Stimulated activated CD4-positive, alpha-beta T cell treated with anti-CD3 and anti-CD28 coated beads, TNF-alpha, amount 100 ng/mL, for 24 hours (primary cell): ENCODE measurements at regions not wholly inside any gene's neighbourhood (a gene's known extent, or its start where the extent isn't known, plus 50 kb on each side); places are given as distances from the start of the nearest gene placed in this dataset.

ENCODE experiments used
- DNase-seq, 3 experiments: peaks; one replicate each; pipeline ENCODE4 v3.0.0-alpha.2; 2020; ENCODE audit warnings: low read depth in 3 of 3

DNA sequence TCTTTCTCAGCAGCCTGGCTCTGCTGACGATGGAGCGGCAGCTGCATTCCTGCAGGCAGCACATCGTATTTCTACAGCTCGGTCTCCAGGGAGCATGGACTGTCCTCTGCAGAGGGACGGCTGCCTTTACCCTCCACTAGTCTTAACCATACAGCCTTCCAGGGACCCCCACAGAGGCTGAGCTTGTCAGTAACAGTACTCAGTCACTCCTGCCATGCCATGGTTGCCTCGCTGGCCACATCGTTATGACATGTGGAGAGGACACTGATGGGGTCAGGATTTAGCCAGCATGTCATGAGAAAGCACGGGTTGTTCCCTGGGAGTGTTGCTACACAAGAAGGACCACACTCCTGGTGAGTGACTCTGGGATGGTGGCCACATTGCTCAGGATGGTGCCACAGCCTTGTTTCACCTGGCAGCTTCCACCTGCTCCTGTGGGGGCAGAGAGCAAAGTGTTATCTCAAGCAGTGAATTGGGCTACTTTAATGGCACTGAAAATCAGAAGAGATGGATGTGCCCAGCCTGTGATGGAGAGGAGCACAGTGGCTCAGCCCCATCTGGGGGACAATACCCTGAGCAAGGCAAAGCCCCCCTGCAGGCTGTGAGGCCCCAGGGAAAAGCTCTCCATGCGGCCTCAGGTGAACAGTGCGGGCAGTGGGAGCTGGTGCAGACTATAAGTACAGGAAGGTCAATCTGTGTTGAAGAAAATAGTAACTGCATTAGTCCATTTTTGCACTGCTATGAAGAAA lies 443.9 kb downstream of the TCERG1L start:
- no peak for DNase-seq

DNA sequence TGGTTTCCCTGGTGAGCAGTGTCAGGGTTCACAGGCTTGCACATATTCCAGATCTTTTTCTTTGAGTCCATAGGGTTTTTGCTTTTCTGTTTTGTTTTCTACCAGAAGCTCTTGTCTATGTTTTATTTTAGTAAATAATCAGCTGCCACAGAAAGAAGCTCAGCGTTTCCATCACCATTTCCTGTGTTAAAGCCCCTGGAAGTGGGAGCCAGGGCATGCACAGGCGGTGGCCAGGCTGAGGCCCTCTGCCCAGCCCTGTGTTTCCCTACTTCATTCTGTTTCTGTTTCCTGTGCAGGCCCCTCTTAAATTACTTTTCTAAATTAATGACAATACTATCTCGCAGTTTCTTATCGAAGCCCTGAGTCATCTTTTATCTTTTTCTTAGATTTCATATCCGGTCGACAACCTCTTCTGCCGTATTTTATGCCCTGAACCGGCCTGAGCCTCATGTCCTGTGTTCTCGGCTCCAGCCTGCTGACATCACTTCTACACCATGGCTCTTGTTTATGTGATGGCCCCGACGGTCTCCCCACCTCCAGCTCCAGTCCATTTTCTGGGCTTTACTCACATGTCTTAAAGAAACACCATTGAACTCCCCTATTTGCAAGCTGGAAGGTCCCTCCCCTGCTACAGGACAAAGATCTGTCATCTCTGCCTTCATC lies 442.2 kb downstream of the TCERG1L start:
- DNase-seq = no peak

DNA sequence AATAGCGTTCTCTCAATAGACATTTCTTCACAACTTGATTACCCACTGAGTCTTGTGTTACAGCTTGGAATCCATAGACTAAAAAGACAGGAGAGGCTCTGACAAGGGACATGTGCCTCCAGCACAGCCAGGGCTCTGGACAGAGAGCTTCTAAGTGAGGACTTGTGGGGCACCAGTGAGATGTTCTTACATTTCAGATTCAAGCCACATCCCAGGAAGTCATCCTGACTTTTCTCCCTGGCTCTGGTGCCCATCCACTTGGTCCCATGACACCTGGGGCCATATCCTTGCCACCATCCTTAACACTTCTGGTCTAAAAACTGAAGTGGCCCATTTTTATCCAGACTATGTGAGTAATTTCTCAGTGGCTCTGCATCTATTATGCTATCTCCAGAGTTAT lies 440.1 kb downstream of the TCERG1L start:
- DNase-seq = no peak

DNA sequence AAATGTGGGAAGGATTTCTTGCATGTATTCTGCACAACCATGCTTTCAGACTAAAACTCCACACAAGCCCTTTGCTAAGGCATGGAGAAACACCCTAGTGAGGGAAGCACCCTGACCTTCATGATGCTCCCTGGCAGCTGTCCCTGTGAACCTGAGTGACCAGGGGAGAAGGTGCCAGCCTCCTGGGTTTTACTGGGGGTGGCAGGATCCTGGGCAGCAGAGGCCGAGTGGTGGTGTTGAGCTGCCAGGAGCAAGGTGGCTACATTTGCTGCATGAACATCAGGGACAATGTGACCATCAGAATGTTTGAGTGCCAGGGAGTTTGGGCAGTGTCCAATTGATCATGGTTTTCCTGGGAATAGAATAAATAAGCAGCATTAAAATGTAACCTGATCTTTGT lies 437.9 kb downstream of the TCERG1L start:
- no peak for DNase-seq

DNA sequence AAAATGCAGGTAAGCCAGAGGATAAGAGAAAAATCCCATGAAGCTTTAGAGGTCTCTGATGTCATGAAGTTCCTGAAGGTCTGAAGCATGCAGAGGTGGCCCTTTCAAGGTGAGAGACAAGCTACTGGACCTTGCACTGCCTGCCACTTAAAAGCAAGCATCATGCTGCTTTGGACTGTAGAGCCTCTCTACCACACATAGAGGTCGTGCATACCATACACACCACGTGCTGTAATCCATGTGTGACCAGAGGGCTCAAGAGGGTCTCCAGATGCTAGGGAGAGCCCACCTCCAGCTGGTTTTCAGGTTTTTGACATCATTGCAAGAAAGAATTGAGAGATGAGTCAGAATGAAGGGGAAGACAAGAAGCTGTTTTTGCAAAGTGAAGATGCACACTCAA lies 436.4 kb downstream of the TCERG1L start:
- no peak for DNase-seq

DNA sequence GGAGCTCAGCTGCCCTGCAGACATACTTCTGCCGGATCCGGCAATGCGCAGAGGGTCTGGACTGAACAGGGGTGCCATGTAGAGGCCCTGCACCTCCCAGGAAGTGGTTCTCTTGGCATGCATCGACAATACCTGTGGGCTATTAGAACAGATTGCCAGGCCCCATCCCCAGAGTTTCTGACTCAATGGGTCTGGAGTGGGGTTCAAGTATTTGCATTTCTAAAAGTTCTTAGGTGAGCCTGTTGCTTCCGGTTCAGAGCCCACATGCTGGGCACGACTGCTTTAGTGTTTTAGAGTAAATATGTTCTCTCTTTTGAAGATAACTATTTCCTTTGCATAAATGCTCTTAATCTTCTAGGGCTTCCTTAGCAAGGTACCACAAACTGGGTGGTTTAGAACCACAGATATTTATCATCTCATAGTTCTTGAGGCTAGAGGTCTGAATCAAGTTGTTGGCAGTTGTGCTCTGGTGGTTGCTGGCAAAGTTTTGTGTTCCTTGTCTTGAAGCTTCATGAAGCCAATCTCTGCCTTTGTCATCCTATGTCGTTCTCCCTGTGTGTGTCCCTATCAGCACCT lies 435.5 kb downstream of the TCERG1L start:
- no peak for DNase-seq

DNA sequence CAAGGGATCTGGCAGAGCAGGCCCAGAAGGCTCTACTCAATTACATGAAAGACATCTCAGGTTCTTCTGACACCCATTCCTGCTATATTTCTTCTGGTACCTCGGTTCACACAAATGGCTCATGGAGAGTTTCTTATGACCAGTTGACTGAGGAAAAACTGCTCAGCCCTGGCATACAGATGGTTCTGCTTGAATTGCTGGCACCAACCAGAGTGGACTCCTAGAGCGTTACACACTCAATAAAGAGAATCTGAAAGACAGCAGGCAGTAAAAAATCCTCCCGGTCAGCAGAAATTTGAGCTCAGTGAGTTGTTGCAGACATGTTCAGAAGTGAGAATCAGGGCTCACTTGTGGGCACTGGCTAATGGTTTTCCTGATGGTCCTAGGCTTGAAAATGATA lies 434.4 kb downstream of the TCERG1L start:
- DNase-seq = no peak

DNA sequence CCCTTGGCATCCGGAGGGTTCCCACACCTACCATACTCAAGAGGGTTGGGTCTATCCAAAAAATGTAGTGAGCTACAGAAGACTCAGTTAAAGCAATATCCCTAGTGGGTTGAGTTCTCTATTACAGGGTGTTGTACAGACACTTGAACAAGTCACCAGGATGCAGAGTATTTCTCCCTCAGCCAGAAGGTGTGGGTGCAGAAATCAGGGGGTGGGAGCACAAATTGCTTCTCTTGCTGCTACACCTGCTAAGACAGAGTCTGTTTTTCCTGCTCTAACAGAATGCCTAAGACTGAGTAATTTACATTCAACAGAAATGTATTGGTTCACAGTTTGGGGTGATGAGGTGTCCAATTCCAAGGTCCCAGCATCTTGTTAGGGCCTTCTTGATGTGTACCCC lies 433.4 kb downstream of the TCERG1L start:
- no peak for DNase-seq

DNA sequence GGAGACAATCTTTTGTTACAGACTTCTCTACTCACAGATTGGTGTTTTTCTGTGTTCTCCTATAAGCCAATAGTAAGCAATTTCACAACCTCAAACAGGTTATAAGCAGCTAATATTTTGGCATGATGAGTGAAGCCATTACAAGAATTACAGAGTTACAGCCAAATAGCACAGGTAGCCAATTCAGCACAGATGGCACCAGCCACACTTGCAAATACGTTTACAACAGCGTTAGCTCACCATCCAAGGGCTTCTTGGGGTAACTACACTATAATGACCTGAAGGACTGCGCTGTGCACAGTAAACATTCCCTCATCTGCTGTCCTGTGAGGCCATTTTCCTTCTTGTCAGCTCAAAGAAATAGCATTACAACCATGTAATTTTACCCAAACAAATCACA lies 428.6 kb downstream of the TCERG1L start:
- no peak for DNase-seq

DNA sequence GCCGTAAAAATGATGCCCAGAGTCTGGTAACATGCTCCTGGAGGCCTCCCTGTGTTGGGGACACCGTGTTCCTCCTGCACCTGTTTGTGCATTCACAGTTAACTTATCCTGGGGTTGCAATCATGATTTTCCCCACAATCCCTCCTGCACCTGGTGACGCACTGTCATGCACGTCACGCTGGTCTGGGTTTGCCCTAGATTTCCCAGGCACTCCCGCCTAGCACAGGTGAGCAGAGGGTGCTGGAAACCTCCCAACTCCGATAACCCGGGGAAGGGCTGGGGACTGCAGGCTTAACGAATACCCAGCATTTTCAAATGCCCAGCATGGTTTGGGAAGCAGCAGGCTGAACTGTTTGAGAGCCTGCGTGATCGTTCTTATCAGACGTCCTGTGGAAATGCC lies 427.1 kb downstream of the TCERG1L start:
- DNase-seq = no peak

DNA sequence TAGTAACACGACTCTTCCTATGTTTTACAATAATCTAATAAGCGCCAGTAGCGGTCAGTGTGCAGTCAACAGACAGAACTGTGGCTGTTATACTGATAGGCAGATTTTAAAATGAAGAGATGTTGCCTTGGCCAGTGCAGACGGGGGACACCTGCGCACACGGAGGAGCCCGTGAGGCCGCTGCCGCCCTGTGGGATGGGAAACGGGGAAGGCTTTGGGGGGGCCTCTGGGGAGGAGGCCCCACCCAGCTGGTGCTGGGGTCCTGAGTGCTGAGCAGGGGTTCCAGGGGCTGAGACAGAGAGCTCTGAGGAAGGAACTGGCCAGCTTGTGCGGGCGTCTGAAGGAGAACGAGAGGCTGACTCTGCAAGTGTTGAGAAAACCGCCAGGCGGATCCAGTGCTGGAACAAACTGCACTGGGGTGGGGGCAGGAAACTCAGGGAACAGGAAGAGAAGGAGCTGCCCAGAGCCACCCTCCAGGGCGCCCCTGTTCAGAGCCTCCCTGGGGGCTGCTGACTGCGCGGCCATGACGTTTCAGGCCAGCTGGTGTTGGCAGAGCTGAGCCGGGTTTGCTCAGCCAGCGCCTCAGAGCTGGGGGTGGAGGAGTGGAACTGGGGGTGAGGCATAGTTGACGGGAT lies 426.4 kb downstream of the TCERG1L start:
- DNase-seq = no peak

DNA sequence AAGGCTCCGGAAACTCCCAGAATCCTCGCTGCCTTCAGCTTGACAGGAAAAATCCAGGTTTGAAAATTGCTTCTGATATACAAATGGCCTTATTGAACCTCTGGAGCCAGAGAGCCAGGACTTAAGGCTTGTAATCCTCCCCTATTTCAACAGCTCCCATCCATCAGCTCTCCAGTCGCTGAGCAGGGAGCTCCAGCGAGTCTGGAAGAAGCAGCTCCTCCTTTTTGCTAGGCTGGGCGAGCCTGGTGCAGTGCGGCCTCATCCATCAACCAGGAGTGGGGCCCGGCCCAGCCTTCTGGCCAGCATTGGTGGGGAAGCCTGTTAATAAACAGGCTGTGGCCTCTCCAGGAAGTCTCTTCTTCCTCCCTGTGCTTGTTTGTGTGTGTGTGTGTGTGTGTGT lies 424.4 kb downstream of the TCERG1L start:
- no peak for DNase-seq

DNA sequence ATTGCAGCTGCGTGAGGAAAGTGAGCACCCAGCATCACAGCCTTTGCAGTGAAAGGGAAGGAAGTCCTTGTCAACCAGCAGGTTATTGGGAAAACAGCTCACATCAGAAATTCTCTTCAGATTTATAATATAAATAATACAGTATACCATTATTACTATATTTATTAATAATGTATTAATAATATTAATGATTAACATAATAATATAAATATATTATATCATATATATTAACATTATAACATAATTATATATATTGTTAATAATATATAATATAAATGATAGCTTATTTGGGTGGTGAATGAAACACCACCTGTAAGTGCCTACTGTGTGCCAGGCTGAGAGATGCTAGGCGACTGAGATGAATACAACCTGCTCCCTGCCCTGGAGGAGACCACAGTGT lies 423.0 kb downstream of the TCERG1L start:
- no peak for DNase-seq

DNA sequence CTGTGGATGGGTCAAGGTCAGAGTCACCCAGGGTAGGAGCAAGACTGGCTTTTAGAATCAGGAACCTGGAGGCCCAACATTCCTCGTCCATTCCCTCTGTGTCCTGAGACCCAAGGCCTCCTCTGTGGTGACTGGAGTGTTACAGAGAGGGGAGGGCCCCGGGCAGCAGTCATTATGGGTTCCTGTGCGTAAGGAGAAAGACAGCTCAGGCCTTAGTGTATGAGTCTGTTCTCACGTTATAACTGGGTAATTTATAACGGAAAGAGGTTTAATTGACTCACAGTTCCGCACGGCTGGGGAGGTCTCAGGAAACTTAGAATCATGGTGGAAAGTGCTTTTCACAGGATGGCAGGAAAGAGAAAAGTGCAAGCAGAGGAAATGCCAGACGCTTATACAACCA lies 422.3 kb downstream of the TCERG1L start:
- DNase-seq = no peak

DNA sequence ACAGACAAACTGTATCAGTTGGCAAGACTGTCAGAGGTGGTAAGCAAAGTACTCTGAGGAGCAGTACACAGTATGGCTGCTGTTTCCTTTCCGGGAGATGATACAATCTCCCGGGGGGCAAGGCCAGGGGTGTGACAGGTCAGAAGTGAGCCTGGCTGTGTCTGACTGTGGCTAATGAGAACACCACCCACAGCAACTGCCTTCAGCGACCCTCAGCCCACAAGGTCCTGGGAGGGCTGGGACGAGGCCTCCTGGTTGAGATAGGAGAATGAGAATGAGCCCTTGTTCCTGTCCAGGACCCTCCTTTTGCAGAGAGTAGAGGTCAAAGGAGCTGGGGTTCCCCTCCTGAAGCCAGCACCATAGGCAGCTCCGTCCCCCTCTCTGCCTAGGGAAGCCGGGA lies 421.7 kb downstream of the TCERG1L start:
- DNase-seq = no peak

DNA sequence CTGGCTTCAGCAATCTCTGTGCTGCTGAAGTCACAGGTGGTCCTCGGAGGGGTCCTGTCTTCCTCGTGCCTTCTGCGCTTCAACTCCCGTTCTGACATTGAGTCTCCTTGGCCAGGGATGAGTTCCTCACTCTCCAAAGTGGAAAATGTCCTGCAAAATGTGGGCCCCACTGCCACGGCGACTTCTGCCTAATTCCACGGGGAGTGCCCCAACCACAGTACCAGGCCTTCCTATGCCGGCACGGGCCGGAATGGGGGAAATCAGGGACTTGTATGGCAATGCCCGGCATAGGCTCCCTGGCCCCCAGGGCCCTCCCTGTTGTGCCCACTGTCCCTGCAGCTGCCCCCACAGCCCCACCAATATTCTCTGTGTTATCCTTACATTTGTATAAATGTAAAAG lies 420.5 kb downstream of the TCERG1L start:
- no peak for DNase-seq

DNA sequence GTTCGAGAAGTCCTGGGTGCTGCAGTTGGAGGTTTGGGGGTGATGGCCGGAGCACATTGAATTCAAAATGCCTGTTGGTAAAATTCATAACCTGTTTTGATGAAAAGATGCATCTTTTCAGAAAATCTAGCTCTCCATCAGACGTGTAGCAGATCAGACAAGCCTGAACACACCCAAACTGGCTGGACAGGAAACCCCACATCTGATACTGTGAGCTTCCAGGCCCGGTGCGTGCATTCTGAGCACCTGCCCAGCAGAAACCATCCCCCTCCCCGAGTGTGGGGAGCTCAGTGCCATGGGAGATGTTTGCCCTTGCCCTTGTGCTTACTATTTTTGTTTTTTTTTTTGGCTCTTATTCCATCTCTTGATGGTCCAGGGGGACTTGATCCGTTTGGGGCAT lies 417.1 kb downstream of the TCERG1L start:
- DNase-seq = no peak

DNA sequence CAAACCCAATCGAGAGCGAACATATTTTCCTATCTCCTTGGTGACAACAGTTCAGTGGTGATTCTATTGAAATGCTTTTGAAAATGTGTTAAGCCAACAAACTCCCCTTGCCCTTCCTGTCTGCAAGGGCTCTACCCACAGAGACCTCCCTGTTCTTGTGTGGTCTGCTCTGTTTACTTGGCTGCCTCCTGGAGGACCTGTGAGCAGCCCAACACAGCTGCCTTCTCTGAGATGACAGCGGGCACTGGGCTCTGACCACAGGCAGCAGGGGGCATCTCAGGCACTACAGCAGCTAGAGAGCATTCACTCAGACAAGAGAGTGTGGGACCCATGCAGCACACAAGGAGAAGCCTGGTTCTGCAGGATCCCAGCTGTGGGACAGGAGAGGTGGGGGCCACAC lies 416.4 kb downstream of the TCERG1L start:
- no peak for DNase-seq

DNA sequence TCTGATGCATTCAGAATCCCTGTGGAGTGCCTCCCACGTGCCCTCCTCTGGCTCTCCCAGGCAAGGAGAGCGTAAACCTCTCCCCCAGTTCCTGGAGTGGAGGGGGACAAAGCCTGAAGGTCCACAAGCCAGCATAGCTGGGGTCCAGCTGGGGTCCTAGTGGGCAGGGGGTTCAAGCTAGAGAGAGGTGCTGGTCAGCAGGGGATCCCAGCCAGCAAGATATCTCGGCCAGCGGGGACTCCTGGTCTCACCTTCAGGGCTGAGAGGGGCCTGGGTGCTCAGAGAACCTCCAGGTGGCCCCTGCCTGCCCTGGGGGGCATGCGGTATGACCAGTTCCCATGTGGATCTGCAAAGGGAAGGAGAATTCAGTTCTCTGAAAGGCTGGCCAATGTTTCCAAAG lies 413.7 kb downstream of the TCERG1L start:
- DNase-seq = no peak

DNA sequence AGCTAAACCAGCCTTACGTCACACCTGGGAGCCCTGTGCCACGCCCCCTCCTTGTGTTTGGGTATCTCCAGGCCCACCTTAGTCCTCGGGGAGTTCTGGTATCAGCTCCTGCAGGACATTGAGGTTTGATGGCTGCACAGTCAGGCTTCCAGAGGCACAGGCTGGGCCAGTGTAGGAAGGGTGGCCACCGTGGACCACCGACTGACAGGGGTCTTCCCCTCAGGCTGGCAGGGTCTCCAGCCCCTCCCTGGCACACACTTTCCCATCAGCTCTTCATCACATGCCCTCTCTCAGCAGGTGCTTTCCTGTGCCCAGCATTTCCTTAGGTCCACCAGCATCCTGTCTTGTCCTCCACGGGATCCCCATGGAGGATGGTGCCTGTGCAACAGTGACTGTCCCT lies 413.1 kb downstream of the TCERG1L start:
- DNase-seq = no peak

DNA sequence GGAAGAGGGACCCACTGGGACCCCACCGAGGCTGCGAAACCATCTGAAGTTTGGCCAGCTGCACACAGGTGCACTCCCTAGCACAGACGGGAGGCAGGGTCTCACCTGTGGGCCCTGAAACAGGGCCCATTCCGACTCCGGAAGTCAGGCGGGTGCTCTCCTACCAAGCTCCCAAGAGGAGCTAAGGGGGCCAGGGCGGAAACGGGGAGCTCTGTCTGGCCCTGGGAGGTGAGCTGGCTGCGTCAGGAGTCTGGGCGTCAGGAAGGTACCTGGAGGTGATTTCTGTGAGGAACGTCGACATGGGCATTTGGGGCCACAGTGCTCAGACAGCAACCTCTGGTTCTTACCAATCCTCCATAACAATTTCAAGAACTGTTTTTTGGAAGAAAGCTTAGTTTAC lies 411.7 kb downstream of the TCERG1L start:
- DNase-seq = no peak

DNA sequence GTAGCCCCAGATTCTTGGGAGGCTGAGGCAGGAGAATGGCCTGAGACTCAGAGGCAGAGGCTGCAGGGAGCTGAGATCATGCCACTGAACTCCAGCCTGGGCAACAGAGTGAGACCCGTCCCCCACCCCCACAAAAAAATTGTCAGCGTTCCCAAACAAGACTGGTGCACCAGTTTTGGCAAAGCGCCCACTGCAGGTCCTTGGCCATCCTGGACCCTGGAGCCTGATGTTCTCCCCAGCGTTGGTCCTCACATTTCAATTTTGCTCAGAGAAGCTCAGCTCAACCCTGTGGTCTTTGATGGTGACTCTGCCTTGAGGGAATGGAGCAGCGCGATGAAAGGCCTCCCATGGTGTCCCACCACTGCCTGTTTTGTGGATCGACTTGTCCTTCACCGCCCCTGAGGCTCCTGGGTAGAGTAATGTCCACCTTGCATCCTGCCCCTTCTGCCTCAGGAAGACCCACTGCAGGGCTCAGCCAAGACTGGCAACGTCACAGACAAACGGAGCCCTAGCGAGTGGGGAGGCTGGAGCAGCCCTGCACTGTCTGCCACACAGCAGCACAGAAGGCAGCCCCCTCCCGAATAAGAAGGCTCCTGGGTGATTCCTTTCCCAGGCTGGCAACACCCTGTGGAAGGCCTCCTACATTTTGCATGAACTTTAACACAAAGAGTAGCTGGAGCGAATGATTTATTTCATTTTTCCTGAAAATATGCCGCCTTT lies 410.9 kb downstream of the TCERG1L start:
- DNase-seq = no peak
